NCI-H2029 treated with DMSO at 0.1 percent for 48 hours (cell line): ENCODE measurements at regions not wholly inside any gene's neighbourhood (a gene's known extent, or its start where the extent isn't known, plus 50 kb on each side); places are given as distances from the start of the nearest gene placed in this dataset.
"Not testable (repeated sequence)": the region's sequence is repeated elsewhere in the genome, so short reads cannot be mapped to it uniquely, and the experiment has no call there.

Experiments used
- DNase-seq: peaks from one replicate; lab custom pipeline; 2025; lab: John Stamatoyannopoulos, UW

DNA sequence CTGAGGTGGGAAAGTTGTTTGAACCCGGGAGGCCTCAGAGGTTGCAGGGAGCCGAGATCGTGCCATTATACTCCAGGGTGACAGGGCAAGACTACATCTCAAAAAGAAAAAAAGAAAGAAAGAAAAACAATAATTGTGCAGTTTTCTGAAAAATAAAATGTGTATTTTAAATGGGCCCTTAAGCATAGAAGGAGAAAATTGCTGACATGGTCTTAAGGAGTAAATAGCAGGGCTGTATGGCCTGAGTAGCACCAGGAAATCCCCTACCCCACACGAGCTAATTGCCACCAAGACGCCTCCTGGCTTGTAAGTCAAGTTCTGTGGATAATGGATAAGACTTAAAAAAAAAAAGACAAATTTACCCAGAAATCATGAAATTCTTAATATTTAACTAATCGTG is 271.4 kb upstream of the NCKAP5 start:
- DNase-seq = no peak

DNA sequence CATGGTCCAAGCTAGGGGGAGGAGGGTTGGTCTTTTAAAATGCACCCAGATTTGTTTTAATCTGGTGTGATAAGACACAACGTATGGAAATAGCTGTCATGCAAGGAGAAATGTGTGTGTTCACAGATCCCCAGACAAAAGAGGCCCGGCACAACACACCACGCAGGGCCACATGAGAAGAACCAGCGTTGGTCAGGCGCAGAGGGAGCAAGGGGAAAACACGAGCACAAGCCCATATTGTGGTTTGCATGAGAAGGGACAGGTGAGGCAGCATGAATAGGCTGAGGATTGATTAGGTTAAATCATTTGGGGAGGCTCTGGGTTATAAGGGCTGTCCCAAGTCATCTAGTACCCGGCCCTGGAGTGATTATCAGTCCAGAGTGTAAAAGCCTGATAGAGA is 272.5 kb upstream of the NCKAP5 start:
- no peak for DNase-seq

DNA sequence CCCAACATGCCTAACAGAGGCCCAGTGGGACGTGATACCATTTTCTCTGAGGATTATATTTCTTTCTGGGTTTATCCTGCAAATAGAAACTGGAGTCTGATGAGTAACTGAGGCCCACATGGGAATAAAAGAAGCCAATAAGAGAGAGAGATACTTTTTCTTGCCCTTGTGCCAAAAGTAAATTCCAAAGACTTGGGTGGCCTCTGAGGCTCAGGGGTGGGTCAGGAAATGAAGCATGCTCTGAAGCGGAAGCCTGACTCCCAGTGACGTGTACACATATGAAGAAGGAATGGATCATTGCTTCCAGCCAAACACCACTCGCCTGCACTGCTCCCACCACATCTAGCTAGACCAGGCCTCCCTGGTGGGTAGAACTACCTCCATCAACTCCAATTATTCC is 273.6 kb upstream of the NCKAP5 start:
- DNase-seq = no peak

DNA sequence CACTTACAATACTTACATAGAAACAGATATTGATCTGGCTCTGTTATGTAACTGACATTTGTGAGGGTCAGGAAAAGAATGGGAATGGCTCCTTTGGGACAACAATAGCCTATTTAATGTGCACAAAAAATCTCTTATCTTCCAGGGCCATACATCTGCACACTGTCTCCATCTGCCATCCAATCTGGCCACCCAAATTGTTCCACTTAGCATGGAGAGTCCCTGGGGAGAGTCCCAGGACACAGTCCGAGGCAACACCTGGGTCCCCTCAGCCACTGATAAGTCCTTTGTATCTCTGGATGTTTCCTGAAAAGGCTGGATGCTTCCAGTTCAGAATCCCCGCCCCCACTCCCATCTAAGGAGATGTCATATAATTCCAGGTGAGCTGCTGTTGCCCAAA is 274.2 kb upstream of the NCKAP5 start:
- DNase-seq = no peak

DNA sequence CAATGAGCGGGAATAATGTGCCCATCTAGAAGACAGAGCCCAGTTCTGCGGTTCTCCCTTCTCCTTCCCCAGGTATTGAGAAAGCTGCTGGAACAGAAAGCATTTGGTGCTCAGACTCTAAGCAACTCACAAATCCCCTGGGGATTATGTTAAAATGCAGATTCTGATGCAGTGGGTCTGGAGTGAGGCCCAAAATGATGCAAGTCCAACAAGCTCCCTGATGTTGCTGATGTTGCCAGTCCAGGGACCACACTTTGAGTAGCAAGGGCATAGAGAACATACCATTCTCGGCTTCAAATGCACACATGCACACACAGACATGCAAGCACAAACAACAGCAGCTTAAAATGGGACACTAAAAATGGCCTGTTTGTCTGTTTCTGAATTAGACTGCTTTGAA is 274.8 kb upstream of the NCKAP5 start:
- DNase-seq = no peak

DNA sequence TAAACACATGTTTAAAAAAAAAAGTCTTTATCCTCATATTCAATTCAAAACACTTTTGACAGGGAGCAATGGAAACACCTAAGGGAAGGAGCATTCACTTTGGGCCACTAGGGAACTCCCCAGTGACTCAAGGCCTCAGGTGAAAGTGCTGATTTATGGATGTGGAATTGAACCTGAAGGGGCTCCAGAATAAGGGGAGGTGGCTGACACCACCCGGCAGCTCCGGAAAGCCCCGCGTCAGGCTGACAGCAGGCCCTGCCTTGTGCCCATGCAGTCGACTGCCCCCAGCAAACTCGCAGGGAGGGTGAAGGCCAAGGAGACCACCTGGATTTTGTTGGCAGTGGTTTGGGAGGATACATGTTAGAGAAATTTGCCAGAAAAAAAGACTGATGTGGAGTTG is 275.3 kb upstream of the NCKAP5 start:
- DNase-seq = no peak

DNA sequence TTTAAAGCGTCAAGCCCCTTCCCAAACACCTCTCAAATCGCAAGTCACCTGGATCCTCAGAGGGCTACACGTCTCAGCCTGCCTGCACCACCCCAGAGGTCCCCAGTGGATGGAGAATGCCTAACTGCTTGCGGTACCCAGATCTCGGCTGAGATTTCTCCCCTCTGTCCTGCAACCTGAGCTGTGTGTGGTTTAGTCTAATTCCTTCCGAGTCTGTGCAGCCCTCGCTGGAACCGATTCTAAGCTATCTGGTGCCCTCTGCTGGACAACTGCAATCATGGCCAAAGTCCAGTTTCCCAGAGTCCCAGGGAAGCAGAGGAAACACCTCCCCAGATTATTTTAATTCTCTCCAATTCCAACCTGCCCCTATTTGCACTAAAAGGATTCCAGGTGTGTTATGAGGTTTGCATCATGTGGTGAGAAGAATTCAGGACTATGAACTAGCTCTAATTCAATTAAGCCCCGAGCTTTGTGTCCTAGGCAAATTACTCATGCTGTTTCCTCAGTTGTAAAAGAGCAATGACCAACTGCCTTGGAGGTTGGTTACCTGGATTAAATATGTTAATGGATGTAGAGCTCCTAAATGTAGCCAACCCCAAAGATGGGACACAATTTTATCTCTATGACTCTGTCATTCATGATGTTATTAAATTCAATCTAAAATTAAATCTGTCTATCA is 276.1 kb upstream of the NCKAP5 start:
- peak; percentile 73 for DNase-seq

DNA sequence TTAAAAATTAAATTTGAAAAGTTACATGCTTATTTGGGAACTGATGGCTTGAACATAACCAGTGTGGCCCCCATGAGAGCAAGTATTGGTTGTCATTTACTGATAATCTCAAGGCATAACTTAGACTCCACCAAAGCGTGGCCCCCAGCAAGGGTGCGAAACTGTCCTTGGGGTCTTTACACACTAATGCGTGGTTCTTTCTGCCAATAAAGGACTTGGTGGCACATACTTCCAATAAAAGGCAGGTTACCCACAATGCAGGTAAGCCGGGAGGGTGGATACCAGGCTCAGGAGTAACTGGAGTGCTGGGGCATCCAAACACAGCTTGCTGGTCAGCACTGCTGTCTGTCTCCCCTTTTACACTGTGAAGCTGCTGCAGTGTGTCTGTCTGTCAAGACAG is 278.2 kb upstream of the NCKAP5 start:
- no peak for DNase-seq

DNA sequence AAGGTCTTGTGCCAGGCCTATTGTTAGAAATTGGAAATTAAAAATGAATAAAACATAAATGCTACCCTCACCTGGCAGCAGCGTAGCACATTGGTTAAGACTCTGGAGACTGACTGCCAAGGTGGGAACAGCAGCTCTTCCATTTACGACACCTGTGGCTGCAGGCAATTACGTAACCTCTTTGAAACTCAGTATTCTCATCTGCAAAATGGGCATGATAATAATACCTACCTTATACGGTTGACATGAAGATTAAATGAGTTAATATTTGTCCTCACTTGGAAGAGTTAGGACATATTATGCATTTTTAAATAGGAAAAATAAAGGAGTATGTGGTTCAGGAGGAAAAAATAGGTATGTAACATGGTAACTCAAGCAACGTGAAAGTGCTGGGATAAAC is 279.3 kb upstream of the NCKAP5 start:
- no peak for DNase-seq

DNA sequence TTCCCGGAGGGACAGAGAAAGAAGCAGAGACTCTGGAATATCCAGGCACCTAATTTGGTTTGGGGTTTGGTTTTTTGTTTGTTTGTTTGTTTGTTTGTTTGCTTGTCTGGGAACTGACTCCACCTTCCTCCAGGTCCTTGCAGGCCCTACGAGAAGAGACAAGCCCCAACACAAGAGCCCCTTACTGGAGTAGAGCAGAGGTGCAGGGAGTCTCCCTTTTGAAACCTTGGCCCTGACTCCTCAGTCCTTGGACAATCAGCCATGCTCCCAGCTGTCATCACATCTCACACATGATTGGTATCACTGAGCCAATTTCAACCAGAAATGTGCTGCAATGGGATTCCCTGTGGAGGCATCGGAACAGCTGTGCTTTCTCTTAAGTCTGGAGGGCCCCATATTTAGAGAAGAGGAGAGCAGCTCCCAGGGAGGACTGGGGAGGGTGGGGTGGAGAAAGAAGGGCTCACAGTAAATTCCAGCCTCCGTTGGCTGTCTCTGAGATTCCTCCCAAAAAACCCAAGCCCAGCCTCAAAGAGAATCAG is 279.9 kb upstream of the NCKAP5 start:
- DNase-seq = no peak

DNA sequence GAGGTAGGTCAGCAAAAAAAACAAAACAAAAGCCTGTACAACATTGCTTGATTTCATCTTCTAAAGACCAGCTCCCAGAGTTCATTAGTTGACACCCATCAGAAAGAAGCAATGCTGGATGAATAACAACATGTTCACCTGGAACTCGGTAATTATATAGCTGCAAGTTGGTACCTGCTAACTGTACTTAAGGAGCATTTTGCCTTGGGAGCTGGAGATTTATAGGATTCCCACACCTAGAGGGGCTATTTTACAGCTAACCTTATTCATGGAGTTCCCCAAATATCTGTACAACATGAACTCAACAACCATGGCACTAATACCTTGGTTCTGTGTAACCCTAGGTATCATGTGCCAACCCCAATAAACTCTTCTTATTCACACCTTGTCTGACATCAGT is 281.1 kb upstream of the NCKAP5 start:
- DNase-seq = no peak

DNA sequence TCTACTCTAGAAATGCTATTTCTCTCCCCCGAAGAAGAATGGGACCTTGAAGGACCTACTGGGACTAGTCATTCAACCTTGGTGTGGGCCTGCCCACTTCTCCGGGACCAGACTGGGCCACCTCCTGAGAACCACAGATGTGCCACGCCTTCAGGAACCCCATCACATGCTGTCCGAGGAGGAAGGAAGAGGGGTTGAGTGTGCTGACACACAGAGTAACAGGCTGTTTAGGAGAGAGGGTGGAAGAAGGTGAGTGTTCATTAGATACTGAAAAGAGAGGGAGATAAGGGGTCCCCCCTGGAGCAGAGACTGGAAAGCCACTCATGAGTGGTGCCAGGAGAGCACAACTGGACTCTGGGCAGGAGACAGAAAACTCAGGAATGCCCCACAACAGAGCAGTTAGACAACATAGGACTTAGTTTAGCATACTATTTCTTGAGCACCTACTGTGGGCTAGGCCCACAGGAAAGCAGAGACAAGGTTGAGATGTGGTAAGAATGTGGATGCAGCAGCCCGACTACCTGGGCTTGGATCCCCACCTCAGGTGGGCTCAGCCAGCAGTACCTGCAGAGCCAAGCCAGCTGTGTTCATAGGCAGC is 286.4 kb upstream of the NCKAP5 start:
- no peak for DNase-seq

DNA sequence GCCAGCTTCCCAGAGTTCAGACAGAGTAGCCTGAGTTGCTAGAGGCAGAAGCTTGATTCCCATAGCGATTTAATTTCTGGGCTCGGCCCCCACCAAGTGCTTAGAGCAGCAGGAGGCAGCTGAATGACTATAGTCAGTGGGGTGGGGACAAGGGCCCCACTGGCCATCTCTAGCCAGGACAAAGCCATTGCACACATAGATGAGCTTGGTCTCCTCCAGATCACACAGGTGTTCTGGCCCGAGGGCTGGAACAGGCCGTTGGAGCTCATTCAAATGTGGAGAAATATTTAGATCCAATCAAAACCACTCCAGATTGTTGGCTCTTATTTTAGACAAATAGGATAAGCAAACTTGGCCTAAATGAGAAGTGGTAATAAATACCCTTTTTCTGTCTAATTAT is 287.3 kb upstream of the NCKAP5 start:
- DNase-seq = peak; percentile 37

DNA sequence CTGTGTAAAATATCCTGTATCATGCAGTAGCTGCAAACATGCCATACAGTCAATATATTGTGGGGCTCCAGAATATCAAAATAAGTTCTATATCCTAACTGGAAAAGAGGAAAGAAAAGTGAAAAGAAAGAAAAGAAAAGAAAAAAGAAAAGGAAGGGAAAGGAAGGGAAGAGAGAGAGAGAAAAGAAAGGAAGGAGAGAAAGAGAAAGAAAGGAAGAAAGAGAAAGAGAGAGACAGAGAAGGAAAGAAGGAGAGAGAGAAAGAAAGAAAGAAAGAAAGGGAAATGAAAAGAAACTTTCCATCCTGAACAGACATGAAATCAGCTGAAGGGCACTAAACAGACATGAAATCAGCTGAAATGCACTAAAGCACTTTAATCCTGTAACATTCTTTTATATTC is 288.4 kb upstream of the NCKAP5 start:
- DNase-seq = no peak

DNA sequence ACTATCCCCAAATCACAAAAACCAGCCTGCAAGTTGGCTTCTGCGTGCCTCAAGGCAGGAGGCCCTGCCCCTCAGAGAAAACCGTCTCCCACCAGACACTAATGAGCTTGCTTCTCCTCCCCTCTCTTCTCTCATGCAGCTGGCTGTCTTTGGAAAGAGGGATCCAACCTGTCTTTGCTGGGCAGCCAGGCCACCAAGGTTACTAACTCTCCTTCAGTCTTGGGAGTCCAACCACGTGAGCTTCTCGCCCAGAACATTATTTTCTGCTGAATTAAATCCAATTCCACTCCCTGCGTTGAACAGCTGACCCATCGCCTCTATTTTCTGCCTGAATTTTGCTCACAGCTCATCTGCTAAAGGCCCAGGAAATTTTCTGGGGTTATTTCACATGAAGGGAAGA is 291.3 kb upstream of the NCKAP5 start:
- DNase-seq = no peak

DNA sequence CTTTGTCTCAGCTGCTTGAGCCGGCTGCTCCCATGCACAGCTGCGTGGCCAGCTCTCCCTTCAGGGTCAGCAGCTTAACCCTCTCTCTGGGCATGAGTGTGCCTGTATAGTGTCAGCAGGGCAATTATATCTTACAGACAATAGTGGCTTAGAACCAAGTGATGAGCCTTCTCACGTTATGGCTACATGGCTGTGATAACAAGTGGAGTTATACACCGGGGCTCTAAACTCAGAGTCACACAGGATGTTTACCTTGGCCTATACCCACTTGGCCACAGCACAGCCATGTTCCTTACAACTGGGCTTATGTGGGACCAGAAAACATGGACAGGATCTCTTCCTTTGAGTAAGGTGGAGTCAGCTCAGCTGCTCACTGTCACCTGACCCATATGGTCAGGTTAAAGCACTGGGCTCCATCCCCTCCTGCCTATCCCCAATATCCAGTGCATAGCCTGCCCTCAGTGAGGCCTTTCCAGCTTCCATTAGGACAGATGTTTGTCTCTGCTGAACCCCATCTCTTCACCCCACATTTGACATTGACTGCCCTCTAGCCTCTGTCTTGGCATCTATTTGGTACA is 294.2 kb upstream of the NCKAP5 start:
- peak; percentile 11 for DNase-seq

DNA sequence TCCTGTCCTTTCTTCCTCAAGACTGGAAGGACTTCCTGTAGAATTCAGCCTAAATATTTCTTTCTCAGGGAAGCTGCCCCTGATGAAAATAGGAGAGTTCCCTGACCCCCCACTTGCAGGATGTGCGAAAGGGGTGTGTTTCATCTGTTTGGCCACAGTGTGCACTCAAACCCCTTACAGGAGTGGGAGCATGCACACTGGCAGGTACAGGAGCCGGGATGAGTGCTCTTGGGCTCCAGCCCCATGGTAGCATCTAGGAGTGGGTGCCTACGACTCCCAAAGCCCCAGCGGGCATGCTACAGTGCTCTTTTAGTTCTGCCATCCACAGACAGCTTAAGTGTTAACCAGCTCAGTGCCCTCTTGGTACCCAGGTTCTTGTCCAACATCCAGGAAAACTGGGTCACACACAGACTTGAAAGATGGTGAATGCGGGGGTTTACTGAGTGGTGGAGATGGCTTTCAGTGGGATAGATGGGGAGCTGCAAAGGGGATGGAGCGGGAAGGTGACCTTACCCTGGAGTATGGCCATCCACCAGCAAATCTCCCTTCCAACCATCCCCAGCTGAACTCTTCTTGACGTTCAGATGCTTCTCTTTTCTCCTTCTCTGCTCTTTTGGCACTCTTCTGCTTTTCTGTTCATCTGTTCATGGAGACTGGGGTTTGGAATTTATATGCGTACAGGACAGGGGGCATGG is 295.0 kb upstream of the NCKAP5 start:
- DNase-seq = no peak

DNA sequence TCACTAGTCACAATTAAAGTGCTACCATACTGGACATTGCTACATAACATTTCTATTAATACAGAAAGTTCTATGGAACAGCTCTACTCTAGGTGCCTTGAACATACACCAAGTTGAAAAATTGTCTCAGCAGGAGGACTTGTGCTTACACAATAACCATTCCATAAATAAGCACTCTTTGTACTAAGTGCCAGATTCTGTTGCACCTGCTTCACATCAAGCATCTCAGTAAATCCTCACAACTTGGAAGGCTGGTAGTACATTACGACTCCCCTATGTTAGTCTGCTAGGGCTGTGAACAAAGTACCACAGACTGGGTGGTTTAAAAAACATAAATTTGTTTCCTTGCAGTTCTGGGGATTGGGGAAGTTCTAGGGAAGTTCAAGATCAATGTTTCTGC is 296.9 kb upstream of the NCKAP5 start:
- DNase-seq = no peak

DNA sequence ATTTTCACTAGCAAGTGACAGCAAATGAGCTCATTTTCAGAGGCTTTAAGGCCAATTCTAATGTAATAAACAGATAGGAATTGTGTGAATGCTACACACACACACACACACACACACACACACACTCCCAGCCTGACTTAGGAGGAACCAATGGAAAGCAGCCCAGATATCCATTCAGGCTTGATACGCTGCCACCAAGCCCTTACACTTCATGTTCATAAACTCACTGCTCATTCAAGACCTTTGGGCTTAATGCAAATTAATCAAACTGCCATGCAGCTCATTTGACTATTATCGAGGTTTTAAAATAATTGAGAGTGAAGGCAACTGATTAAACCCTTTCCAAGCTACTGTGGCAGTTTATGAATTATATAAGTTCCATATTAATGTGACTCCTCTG is 298.9 kb upstream of the NCKAP5 start:
- no peak for DNase-seq

DNA sequence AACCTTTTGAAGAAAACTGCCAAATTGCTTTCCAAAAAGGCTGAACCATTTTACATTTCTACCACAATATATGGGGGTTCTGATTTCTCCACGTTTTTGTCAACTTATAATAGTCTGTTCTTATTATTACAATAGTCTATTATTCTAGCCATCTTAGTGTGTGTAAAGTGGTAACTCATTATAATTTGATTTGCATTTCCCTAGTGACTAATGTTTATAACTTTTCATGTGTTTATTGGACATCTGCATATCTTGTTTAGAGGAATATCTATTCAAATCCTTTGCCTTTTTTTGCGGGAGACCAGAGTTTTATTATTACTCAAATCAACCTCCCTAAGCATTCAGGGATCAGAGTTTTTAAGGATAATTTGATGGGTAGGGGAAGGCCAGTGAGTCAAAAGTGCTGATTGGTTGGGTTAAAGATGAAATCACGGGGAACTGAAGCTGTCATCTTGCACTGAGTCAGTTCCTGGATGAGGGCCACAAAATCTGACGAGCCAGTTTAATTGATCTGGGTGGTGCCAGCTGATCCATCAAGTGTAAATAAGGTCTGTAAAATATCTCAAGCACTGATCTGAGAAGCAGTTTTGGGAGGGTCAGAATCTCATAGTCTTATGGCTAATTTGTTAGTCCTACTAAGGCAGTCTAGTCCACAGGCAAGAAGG is 303.4 kb upstream of the NCKAP5 start:
- DNase-seq = no peak

DNA sequence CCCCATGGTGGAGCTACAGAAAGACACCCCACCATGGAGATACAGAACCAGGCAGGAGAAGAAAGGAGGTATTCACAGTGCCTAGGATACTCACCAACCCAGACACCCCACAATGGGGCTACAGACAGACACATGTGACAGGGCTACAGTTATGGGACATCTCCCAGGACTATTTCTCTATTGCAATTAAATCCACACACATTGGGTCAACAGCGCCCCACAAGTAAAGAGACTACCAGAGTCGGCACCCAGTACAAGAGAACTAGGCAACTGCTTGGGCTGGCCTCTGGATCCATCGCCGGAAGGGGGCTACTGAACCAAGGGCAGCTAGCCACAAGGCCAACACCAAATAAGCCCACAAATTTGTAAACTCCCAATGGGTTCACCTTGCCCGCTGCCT is 310.1 kb upstream of the NCKAP5 start:
- DNase-seq = no peak

DNA sequence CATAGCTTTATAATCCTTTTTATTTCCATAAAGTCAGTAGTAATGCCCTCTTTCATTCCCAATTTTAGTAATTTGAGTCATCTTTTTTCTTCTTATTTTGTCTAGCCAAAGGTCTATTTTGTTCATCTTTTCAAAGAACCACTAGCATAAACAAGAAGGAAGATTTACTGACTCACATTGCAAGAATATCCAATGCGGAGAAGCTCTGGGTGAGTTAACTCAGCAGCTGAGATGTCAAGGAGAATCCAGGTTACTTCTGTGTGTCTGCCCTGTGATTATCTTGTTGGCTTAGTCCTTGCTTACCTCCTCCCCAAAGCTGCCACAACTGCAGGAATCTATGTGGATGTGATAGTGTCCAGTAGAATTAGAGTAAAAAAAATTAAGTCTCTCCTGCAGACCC is 311.4 kb upstream of the NCKAP5 start:
- DNase-seq = no peak

DNA sequence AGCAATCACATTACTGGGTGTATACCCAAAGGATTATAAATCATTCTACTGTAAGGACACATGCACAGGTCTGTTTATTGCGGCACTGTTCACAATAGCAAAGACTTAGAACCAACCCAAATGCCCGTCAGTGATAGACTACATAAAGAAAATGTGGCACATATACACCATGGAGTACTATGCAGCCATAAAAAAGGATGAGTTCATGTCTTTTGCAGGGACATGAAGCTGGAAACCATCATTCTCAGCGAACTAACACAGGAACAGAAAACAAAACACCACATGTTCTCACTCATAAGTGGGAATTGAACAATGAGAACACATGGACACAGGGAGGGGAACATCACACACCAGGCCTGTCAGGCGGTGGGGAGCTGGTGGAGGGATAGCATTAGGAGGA is 313.9 kb upstream of the NCKAP5 start:
- not testable (repeated sequence) for DNase-seq
